HCT116 (cell line): ENCODE measurements at regions not wholly inside any gene's neighbourhood (a gene's known extent, or its start where the extent isn't known, plus 50 kb on each side); places are given as distances from the start of the nearest gene placed in this dataset.
"Not testable (repeated sequence)": the region's sequence is repeated elsewhere in the genome, so short reads cannot be mapped to it uniquely, and the experiment has no call there.

Experiments used
- ATAC-seq: fragments of 200-7000 bp; cut with Tn5 transposase; 2 replicates; pipeline ENCODE4 v1.9.1; 2020; ENCODE audit warnings: mild to moderate bottlenecking, moderate library complexity
- BruUV-seq: library from RNA; stranded (reverse); fragments of 400-500 nt; replicated peaks from 2 replicates; lab custom pipeline; 2021; lab: Mats Ljungman, UMichigan
- CTCF ChIA-PET: fragments of 300-600 bp; sonication (Branson Sonifier 250); formaldehyde crosslinking; loops from one replicate; lab custom pipeline; 2021; ENCODE audit warnings: antibody characterized with exemption; lab: Charles Lee
- POLR2A ChIA-PET: fragments of 300-600, 350-600 bp; sonication (Branson Sonifier 250); formaldehyde crosslinking; loops from one replicate; lab custom pipeline; 2021; ENCODE audit warnings: antibody characterized with exemption; lab: Charles Lee
- RAD21 ChIA-PET, 2 experiments: fragments of 300-600 bp; sonication (Branson Sonifier 250); formaldehyde crosslinking; loops; one replicate each; lab custom pipeline; 2023; ENCODE audit warnings: low total read pairs in 2 of 2; ENCODE audit not compliant: uncharacterized antibody in 2 of 2, unreplicated experiment in 2 of 2, low non-redundant PET in 1 of 2; lab: Charles Lee
- DNase-seq: peaks from one replicate; pipeline ENCODE4 v3.0.0-alpha.2; 2010; ENCODE audit warnings: low read depth, low spot score
- H2AFZ ChIP-seq: fragments of 200-600 bp; shearing (Covaris generic), sonication (generic); 2 replicates; pipeline ENCODE4 v1.6.1; 2017; ENCODE audit warnings: low read depth, mixed run types, mixed read lengths, antibody characterized with exemption, low read length; ENCODE audit not compliant: poor library complexity, severe bottlenecking
- H3K27ac ChIP-seq: 2 replicates; pipeline ENCODE4 v1.5.1; 2012; ENCODE audit warnings: low read depth, low read length
- H3K27me3 ChIP-seq: fragments of 200-600 bp; sonication (generic); 2 replicates; pipeline ENCODE4 v1.6.1; 2016; ENCODE audit warnings: mixed run types, low read length, mixed read lengths; ENCODE audit not compliant: insufficient read depth
- H3K36me3 ChIP-seq, 2 experiments: fragments of 200-500 bp in 1 of 2; fragments of 200-600 bp in 1 of 2; sonication (Bioruptor generic) in 1 of 2; sonication (generic) in 1 of 2; 2 replicates each; pipeline versions ENCODE4 v1.5.1 to v1.6.1; 2014 to 2016; ENCODE audit warnings: low read length in 2 of 2, inconsistent platforms in 1 of 2, mixed read lengths in 1 of 2, mixed run types in 1 of 2; ENCODE audit not compliant: insufficient read depth in 2 of 2, control insufficient read depth in 1 of 2
- H3K4me1 ChIP-seq, 2 experiments: fragments of 200-600 bp in 1 of 2; sonication (generic) in 1 of 2; 2 replicates each; pipeline versions ENCODE4 v1.5.1 to v1.6.1; 2012 to 2017; ENCODE audit warnings: low read length in 2 of 2, inconsistent platforms in 1 of 2, mild to moderate bottlenecking in 1 of 2, mixed read lengths in 1 of 2, mixed run types in 1 of 2, moderate library complexity in 1 of 2; ENCODE audit not compliant: insufficient read depth in 2 of 2, control insufficient read depth in 1 of 2
- H3K4me2 ChIP-seq: fragments of 200-600 bp; sonication (generic); 2 replicates; pipeline ENCODE4 v1.6.1; 2017; ENCODE audit warnings: mixed run types, low read length, mixed read lengths
- H3K4me3 ChIP-seq, 2 experiments: fragments of 200-600 bp in 1 of 2; sonication (generic) in 1 of 2; replicated peaks in 1 of 2; 2 replicates each; pipeline ENCODE4 v1.5.1; 2011 to 2016; ENCODE audit warnings: low read length in 2 of 2, control low read depth in 1 of 2, low read depth in 1 of 2, mild to moderate bottlenecking in 1 of 2, mixed read lengths in 1 of 2, mixed run types in 1 of 2
- H3K79me2 ChIP-seq: fragments of 200-600 bp; sonication (generic); 2 replicates; pipeline ENCODE4 v1.6.1; 2017; ENCODE audit warnings: mild to moderate bottlenecking, mixed run types, low read length, moderate library complexity, mixed read lengths; ENCODE audit not compliant: insufficient read depth
- H3K9ac ChIP-seq: fragments of 200-600 bp; sonication (generic); 2 replicates; pipeline ENCODE4 v1.6.1; 2016; ENCODE audit warnings: low read length, mixed read lengths
- H3K9me2 ChIP-seq: fragments of 200-600 bp; sonication (generic), shearing (Covaris generic); 2 replicates; pipeline ENCODE4 v1.6.1; 2017; ENCODE audit warnings: mixed run types, mild to moderate bottlenecking, moderate library complexity; ENCODE audit not compliant: insufficient read depth
- H3K9me3 ChIP-seq, 2 experiments: fragments of 200-500 bp in 1 of 2; fragments of 200-600 bp in 1 of 2; sonication (Bioruptor generic) in 1 of 2; sonication (generic) in 1 of 2; 2 replicates each; pipeline ENCODE4 v1.6.1; 2014 to 2017; ENCODE audit warnings: low read length in 2 of 2, mixed read lengths in 2 of 2, inconsistent platforms in 1 of 2, low read depth in 1 of 2, mild to moderate bottlenecking in 1 of 2, mixed run types in 1 of 2, moderate library complexity in 1 of 2; ENCODE audit not compliant: control insufficient read depth in 1 of 2, insufficient read depth in 1 of 2
- H4K20me1 ChIP-seq: fragments of 200-600 bp; sonication (generic), shearing (Covaris generic); 2 replicates; pipeline ENCODE4 v1.6.1; 2017; ENCODE audit warnings: mixed run types, mild to moderate bottlenecking, moderate library complexity; ENCODE audit not compliant: insufficient read depth
- CBX3 ChIP-seq: IDR thresholded peaks from 2 replicates; pipeline ENCODE4 v1.6.1; 2012; ENCODE audit warnings: low read depth
- EGR1 ChIP-seq: IDR thresholded peaks from 2 replicates; pipeline ENCODE4 v1.6.1; 2012; ENCODE audit warnings: low read depth
- SIN3A ChIP-seq: IDR thresholded peaks from 2 replicates; pipeline ENCODE4 v1.6.1; 2012; ENCODE audit warnings: low read depth
- SRF ChIP-seq: IDR thresholded peaks from 2 replicates; pipeline ENCODE4 v1.6.1; 2012; ENCODE audit warnings: low read depth
- TCF7L2 ChIP-seq: IDR thresholded peaks from 2 replicates; pipeline ENCODE4 v1.7.0; 2011; ENCODE audit warnings: borderline replicate concordance, inconsistent platforms; ENCODE audit not compliant: insufficient read depth, insufficient read length; ENCODE audit errors: extremely low read depth
- ZNF274 ChIP-seq: fragments of 200-500 bp; sonication (Bioruptor generic); IDR thresholded peaks from 2 replicates; pipeline ENCODE4 v1.6.1; 2014; ENCODE audit warnings: mild to moderate bottlenecking, low read depth, low read length, inconsistent platforms
- intact Hi-C: fragments of 100-400 bp; cut with micrococcal nuclease; formaldehyde crosslinking; loops from 2 replicates; pipeline ENCODE4 v1.10.0; 2022
- TF ChIP-seq, protein P1 (sequence below): IDR thresholded peaks from 2 replicates; pipeline ENCODE4 v1.6.1; 2012; ENCODE audit warnings: low read depth

DNA sequence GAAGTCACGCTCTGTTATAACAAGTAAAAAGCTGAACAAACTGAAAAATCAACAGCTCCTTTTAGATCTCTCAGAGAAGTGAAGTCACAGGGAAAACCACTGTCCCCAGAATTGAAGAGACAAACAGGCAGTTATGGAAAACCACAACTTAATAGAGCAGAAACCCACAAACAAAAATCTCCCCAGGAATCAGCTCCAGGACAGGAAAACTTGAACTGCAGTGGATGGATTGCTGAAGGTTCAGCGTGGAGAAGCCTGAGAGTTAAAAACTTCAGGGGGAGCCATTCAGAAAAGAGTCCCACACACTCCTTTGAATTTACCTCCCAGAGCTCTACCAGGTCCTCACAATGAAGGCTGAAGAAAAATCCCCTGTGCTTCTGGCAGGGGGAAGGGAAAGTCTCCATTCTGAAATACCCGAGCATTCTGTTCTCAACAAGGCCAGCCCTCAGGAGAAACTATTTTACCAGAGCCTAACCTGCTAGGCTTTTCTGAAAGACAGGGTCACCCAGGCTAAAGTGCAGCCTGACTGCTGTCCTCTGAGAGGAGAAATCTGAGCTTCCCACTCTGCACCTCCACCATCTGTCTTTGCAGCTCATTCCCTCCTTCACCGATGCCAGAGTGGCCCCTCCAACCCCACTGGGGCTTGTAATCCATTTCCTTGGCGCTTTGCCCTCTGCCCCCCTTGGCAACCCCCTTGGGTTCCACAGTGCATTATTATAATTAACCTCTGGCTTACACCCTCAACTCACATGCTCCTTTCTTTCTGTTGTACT, 65.0 kb upstream of the CCNY start (continued):
- TF ChIP-seq, protein P1, sequence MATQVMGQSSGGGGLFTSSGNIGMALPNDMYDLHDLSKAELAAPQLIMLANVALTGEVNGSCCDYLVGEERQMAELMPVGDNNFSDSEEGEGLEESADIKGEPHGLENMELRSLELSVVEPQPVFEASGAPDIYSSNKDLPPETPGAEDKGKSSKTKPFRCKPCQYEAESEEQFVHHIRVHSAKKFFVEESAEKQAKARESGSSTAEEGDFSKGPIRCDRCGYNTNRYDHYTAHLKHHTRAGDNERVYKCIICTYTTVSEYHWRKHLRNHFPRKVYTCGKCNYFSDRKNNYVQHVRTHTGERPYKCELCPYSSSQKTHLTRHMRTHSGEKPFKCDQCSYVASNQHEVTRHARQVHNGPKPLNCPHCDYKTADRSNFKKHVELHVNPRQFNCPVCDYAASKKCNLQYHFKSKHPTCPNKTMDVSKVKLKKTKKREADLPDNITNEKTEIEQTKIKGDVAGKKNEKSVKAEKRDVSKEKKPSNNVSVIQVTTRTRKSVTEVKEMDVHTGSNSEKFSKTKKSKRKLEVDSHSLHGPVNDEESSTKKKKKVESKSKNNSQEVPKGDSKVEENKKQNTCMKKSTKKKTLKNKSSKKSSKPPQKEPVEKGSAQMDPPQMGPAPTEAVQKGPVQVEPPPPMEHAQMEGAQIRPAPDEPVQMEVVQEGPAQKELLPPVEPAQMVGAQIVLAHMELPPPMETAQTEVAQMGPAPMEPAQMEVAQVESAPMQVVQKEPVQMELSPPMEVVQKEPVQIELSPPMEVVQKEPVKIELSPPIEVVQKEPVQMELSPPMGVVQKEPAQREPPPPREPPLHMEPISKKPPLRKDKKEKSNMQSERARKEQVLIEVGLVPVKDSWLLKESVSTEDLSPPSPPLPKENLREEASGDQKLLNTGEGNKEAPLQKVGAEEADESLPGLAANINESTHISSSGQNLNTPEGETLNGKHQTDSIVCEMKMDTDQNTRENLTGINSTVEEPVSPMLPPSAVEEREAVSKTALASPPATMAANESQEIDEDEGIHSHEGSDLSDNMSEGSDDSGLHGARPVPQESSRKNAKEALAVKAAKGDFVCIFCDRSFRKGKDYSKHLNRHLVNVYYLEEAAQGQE: no peak
- no peak for TF ChIP-seq CBX3
- no peak for TF ChIP-seq SIN3A
- TF ChIP-seq EGR1: no peak
- no peak for TF ChIP-seq TCF7L2
- no peak for TF ChIP-seq ZNF274
- TF ChIP-seq SRF: no peak

DNA sequence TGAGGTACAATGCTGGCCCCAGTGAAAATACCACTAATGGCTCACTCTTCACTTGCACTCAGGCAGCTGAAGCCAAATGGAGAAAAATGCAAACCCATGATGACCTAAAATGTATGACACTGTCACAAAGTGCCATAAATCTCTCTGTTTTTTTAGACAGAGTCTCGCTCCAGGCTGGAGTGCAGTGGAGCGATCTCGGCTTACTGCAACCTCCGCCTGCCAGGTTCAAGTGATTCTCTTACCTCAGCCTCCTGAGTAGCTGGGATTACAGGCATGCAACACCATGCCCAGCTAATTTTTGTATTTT, 64.5 kb upstream of the CCNY start:
- ATAC-seq, intact Hi-C loops, H3K4me2 ChIP-seq, H3K27me3 ChIP-seq, H3K27ac ChIP-seq, H3K9ac ChIP-seq, H3K4me1 ChIP-seq, H3K36me3 ChIP-seq, DNase-seq, RAD21 ChIA-PET, H3K9me2 ChIP-seq, H3K9me3 ChIP-seq, H4K20me1 ChIP-seq, H2AFZ ChIP-seq, BruUV-seq, H3K79me2 ChIP-seq, CTCF ChIA-PET, H3K4me3 ChIP-seq: not testable (repeated sequence)
- POLR2A ChIA-PET: interaction anchor here (1.0 kb wide), 1 partner anchor 35 kb away, joined by 3 read pairs; no protein-coding TSS in a partner anchor

DNA sequence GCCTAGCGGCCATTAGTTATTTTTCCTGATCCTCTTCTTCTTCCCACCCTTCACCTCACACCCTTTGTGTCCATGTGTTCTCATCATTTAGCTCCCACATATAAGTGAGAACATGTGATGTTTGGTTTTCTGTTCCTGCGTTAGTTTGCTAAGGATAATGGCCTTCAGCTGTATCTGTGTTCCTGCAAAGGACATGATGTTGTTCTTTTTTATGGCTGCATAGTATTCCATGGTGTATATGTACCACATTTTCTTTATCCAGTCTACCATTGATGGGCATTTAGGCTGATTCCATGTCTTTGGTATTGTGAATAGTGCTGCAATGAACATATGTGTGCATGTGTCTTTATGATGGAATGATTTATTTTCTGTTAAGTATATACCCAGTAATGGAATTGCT, 63.9 kb upstream of the CCNY start:
- H3K79me2 ChIP-seq, H3K9me3 ChIP-seq, DNase-seq, H3K27me3 ChIP-seq, H3K9ac ChIP-seq, H3K36me3 ChIP-seq, CTCF ChIA-PET, H3K4me3 ChIP-seq, RAD21 ChIA-PET, H3K27ac ChIP-seq, H3K4me2 ChIP-seq, intact Hi-C loops, H3K9me2 ChIP-seq, BruUV-seq, H3K4me1 ChIP-seq, H2AFZ ChIP-seq, H4K20me1 ChIP-seq, ATAC-seq, POLR2A ChIA-PET: not testable (repeated sequence)

DNA sequence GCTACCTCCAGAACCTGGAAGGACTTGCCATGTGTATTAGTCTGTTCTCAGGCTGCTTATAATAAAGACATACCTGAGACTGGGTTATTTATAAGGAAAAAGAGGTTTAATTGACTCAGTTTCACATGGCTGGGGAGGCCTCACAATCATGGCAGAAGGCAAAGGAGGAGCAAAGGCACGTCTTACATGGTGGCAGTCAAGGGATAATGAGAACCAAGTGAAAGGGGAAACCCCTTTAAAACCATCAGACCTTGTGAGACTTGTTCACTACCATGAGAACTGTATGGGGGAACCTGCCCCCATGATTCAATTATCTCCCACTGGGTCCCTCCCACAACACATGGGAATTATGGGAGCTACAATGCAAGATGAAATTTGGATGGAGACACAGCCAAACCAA, 62.3 kb upstream of the CCNY start:
- DNase-seq, CTCF ChIA-PET, POLR2A ChIA-PET, H3K36me3 ChIP-seq, ATAC-seq, RAD21 ChIA-PET, H3K9me2 ChIP-seq, H3K79me2 ChIP-seq, H3K4me3 ChIP-seq, H3K4me2 ChIP-seq, H3K4me1 ChIP-seq, H3K27me3 ChIP-seq, intact Hi-C loops, H2AFZ ChIP-seq, BruUV-seq, H3K9ac ChIP-seq, H4K20me1 ChIP-seq, H3K27ac ChIP-seq, H3K9me3 ChIP-seq: not testable (repeated sequence)
